GM12872 (cell line): ENCODE measurements at regions not wholly inside any gene's neighbourhood (a gene's known extent, or its start where the extent isn't known, plus 50 kb on each side); places are given as distances from the start of the nearest gene placed in this dataset.
A peak's percentile ranks its signal among the peaks of the same experiment; 100 is the strongest.

Source experiments
- TF ChIP-seq, protein P1 (sequence below): IDR thresholded peaks from 3 replicates; pipeline ENCODE4 v1.5.1; 2011; ENCODE audit warnings: low read depth, mild to moderate bottlenecking, low read length, moderate library complexity; ENCODE audit not compliant: insufficient read depth

DNA sequence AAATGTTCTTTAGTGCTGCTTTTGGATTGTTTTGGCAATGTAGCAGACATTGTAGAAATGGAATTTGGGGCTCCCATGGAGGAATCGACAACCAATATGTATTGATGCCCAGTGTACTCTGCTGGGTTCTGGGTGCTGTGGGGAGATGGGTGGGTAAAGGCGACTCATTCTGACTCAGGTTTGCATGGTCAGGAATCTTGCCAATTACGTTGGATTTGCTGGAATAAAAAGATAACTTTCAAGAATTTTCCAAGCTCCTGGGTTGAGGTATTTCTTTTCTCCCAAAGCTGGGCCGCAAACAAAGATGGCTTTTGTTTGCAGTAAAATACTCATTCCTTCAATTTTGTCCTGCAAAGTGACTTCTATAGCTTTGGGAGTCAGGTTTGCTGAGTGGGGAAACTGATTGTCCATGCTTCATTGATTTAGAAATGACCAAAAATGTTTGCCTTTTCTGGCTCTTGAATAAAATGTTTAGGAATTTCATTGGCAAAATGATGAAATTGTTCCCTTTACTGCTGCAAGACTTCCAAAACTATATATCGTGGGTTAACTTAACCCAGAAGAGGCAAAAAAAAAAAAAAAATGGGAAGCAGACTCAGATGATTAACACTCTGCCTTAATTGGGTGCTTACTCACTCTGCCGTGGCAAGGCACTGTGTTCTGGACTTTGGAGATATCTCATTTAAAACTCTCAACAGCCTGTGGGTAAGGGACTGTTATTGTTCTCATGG is 57.0 kb downstream of the RTL9 start:
- TF ChIP-seq, protein P1, sequence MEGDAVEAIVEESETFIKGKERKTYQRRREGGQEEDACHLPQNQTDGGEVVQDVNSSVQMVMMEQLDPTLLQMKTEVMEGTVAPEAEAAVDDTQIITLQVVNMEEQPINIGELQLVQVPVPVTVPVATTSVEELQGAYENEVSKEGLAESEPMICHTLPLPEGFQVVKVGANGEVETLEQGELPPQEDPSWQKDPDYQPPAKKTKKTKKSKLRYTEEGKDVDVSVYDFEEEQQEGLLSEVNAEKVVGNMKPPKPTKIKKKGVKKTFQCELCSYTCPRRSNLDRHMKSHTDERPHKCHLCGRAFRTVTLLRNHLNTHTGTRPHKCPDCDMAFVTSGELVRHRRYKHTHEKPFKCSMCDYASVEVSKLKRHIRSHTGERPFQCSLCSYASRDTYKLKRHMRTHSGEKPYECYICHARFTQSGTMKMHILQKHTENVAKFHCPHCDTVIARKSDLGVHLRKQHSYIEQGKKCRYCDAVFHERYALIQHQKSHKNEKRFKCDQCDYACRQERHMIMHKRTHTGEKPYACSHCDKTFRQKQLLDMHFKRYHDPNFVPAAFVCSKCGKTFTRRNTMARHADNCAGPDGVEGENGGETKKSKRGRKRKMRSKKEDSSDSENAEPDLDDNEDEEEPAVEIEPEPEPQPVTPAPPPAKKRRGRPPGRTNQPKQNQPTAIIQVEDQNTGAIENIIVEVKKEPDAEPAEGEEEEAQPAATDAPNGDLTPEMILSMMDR, result no peak

DNA sequence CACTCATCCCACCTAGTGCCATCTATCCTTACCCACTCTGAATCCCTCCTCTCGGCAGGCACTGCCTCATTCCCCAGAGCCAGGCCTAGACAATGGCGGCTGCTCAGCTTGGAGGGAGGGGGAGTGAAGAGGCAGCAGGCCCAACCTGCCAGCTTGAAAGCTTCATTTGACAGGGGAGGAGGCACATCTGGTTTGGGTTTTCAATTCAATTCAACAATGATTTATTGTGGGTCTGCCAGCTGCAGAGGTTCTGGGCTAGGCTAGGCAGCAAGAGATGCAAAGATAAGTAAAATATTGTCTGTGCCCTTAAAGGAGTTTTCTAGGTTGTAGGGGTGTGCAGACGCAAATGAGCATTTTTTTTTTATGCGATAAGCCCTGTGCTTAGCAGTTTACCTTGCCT is 58.5 kb downstream of the RTL9 start:
- TF ChIP-seq, protein P1, result no peak

DNA sequence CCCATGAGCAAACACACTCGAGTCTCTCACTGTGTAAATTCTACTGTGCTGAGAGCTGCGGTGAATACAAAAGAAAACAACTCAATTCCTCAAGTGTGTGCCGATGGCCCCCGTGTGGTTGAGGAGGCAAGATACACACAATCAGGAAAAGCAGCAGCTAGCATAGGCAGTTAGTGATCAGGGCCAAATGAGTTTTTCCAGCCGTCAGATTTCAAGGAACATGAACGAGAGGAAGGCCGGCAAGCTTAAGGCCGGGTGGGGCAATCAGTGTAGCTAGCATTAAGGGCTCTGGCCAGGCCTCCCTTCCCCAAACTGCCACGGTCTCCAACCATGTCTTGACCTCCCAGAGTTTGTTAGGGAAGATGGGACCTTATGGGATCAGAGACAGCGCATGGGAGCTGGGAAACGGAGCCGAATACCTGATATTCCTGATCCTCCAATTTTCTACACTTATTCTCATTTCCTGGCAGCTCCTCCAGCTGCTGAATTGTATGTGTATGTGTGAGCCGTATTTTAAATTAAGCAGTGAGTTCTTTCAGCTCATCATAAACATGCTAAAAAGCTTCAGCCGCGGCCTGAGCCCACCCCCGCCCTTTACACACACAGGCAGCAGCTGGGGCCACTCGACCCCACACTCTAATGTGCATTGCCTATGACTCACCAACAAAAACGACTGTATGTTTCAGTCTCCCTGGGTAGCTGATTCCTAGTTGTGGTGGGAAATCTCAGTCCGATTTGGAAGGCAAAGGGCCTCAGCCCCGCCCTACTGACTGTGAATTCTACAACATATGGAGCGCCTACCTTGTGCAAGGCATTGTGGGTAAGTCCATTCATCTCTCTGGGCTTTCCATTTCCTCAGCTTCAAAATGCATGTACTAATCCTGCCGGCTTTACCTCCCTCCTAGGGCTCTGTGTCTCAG is 59.9 kb downstream of the RTL9 start:
- TF ChIP-seq, protein P1, result 0 out of 3 replicates have a peak, but pooled peaks have one; percentile 15

DNA sequence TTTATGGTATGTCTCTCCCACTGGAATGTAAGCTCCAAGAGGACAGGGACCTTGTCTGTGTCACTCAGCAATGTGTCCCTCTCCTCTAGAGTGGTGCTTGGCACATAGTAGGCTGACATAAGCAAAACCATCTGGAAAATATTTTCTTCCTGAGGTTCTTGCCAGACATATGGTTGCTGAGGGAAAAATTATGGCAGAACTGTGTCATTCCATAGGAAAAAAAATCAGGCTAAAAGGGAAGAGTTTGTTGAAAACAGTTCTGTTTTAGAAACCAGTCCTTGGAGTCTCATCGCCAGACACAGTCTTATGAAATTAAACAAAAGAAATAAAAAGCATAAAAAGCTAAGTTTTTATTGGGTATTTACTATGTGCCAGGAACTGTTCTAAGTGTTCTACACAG is 60.9 kb downstream of the RTL9 start:
- TF ChIP-seq, protein P1, result no peak

DNA sequence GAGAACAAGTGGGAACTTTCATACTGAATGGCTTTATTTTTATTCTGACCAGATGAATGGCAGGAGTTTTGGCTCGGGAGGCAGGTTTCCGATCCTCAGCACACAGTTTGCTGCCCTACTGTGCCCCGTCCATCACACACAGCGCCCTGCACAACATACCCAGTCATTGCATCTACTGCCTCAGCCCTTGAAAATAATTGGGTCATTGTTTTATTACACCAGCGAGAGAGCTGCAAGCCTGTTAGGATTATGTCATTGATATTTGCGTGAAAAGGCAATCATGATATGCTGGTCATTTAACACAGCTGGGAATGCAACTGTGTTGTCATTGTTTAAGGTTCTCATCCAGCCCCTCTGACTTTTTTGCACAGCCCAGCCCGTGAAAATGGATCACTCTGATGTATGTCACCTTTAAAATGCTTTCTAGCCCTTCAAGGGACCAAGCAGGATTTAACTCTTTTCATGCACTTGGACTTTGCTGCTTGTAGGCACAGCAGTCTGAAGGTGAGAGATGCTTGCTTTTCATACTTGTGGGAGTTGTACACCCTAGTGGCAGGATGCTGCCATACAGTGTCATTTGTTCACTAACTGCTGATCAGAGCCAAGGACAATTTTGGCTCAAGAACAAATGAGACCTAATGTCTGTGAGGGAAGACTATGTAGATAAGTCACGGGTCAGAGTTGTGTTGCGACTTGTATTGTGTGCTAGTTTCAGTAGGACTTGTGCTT is 62.3 kb downstream of the RTL9 start:
- TF ChIP-seq, protein P1, result peak; percentile 41; the same call in 1 of the 3 replicates

DNA sequence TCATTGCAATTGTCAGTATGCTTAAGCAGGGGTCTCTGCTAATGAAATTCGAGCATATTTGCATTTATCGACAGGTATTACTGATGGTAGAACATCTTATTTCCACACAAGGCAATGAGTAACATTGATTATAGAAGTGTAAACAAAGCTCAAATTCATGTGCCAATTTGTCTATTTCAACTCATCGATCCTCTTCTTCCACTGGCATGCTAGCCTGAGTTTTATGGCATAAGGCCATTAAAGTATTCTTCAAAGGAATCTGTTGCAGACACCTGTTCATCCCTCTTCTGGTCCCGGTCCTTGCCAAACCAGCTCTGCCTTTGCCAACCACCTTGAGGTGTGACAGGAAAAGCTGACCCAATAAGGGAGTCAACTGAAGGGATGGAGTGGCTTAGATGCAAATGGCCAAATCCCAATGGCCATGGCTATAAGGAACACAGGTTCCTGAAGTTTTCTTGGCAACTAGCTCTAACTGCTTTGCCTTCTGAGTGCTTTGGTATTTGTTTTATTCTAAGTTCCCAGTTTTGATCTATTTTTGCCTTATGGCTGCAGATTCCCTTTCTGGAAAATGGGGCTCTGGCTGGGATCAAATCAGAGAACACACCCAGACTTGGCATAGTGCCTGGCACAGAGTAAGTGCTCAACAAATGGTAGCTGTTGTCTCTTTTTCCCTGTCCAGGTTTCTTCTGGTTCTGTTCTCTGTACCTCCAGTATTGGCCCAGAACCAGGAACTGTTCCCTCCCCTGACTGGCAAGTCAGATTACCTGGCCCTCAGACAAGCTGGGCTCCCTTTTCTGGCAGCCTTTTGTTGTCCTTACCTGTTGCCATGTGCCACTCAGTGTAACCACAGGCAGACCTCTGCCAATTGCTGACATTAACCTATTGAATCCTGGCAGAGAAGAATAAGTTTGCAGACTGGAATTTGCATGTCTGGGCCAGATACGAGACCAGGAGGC is 63.1 kb downstream of the RTL9 start:
- TF ChIP-seq, protein P1, result no peak
